CD4-positive, alpha-beta T cell treated with Interleukin-4 for 1 hour (primary cell): ENCODE measurements at regions not wholly inside any gene's neighbourhood (a gene's known extent, or its start where the extent isn't known, plus 50 kb on each side); places are given as distances from the start of the nearest gene placed in this dataset.

ENCODE experiments used
- DNase-seq, 2 donors: peaks; one replicate each; pipeline ENCODE4 v3.0.0-alpha.2; 2020 to 2022

- no peak for DNase-seq
Measured at GRCh38 chr14:51552768-51553404, 98.8 kb upstream of the FRMD6 start.

- DNase-seq: no peak
Measured at GRCh38 chr14:51554339-51554920, 97.3 kb upstream of the FRMD6 start.

- no peak for DNase-seq
Measured at GRCh38 chr14:51554953-51555352, 96.8 kb upstream of the FRMD6 start.

GRCh38 chr14:51561141-51561540 is 90.6 kb upstream of the FRMD6 start:
- DNase-seq: no peak

- DNase-seq: no peak
Measured at GRCh38 chr14:51562816-51563215, 88.9 kb upstream of the FRMD6 start.

- no peak for DNase-seq
Measured at GRCh38 chr14:51563560-51563959, 88.2 kb upstream of the FRMD6 start.

GRCh38 chr14:51564460-51564859 is 87.2 kb upstream of the FRMD6 start:
- no peak for DNase-seq

- DNase-seq: no peak
Measured at GRCh38 chr14:51564986-51565604, 86.6 kb upstream of the FRMD6 start.

GRCh38 chr14:51566831-51567582 is 84.7 kb upstream of the FRMD6 start:
- peak in 1 of 2 donors; percentile 5 for DNase-seq

GRCh38 chr14:51568366-51568765 is 83.3 kb upstream of the FRMD6 start:
- DNase-seq: no peak

GRCh38 chr14:51573607-51574006 is 78.1 kb upstream of the FRMD6 start:
- no peak for DNase-seq

- DNase-seq: no peak
Measured at GRCh38 chr14:51574009-51574408, 77.7 kb upstream of the FRMD6 start.

- no peak for DNase-seq
Measured at GRCh38 chr14:51575349-51576116, 76.2 kb upstream of the FRMD6 start.

GRCh38 chr14:51576117-51576430 is 75.6 kb upstream of the FRMD6 start:
- no peak for DNase-seq

GRCh38 chr14:51576879-51577278 is 74.8 kb upstream of the FRMD6 start:
- no peak for DNase-seq

GRCh38 chr14:51578853-51579252 is 72.9 kb upstream of the FRMD6 start:
- DNase-seq: no peak

- no peak for DNase-seq
Measured at GRCh38 chr14:51581017-51581881, 70.5 kb upstream of the FRMD6 start.

GRCh38 chr14:51582437-51582836 is 69.3 kb upstream of the FRMD6 start:
- no peak for DNase-seq

GRCh38 chr14:51585055-51585454 is 66.7 kb upstream of the FRMD6 start:
- DNase-seq: no peak

- DNase-seq: no peak
Measured at GRCh38 chr14:51592836-51593235, 58.9 kb upstream of the FRMD6 start.

GRCh38 chr14:51593397-51593796 is 58.3 kb upstream of the FRMD6 start:
- DNase-seq: no peak

GRCh38 chr14:51595881-51596455 is 55.7 kb upstream of the FRMD6 start:
- no peak for DNase-seq
